Renal cortex interstitium (tissue), 11 donors: ENCODE measurements at regions not wholly inside any gene's neighbourhood (a gene's known extent, or its start where the extent isn't known, plus 50 kb on each side); places are given as distances from the start of the nearest gene placed in this dataset.
"Not testable (repeated sequence)": the region's sequence is repeated elsewhere in the genome, so short reads cannot be mapped to it uniquely, and the experiment has no call there.

Source experiments
- DNase-seq, 11 donors: peaks; one replicate each; pipeline ENCODE4 v3.0.0-alpha.2; 2013; ENCODE audit warnings: low read depth in 9 of 11, low spot score in 4 of 11; ENCODE audit errors: extremely low read depth in 1 of 11

DNA sequence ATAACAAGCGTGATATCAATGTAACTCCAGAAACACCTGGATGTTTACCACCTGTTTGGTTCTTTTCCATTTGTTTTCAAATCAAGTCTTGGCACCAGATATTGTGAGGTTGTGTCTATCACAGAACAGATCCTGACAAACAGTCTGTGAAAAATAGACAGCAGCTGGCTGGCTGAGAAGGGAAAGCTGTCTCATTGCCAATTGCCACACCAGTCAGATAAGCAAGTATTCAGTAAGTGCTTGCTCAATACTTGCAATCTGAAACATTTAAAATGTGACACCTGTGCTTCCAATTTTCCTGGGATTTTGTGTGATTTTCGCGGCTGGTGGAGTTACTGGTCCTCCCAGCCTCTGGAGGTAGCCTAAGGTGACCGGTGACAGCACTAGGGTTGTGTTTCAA, 147.9 kb upstream of the MYO3A start:
- no peak for DNase-seq

DNA sequence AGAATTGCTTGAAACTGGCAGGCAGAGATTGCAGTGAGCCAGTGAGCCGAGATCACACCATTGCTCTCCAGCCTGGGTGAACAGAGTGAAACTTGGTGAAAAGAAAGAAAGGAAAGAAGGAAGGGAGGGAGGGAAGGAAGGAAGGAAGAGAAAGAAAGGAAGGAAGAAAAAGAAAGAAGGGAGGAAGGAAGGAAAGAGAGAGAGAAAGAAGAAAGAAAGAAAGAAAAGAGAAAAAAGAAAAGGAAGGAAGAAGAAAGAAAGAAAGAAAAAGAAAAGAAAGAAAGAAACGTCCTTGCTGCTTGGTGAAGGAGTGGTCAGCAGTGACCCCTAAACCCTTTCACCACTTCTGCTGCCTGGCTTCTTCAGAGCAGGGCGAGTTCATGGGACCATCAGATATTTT, 147.1 kb upstream of the MYO3A start:
- DNase-seq = no peak

DNA sequence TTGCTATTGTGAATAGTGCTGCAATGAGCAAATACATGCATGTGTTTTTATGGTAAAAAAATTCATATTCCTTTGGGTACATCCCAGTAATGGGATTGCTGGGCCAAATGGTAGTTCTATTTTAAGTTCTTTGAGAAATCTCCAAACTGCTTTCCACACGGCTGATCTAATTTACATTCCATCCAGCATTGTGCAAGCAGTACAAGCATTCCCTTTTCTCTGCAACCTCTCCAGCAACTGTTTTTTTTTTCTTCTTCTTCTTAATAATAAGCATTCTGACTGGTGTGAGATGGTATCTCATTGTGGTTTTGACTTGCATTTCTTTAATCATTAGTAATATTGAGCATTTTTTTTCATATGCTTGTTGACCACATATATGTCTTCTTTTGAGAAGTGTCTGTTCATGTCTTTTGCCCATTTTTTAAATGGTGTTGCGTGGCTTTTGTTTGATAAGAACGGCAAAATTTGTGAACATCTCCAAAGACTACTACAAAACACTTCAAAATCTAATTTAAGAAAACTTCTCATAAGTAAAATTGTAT, 136.1 kb upstream of the MYO3A start:
- no peak for DNase-seq

DNA sequence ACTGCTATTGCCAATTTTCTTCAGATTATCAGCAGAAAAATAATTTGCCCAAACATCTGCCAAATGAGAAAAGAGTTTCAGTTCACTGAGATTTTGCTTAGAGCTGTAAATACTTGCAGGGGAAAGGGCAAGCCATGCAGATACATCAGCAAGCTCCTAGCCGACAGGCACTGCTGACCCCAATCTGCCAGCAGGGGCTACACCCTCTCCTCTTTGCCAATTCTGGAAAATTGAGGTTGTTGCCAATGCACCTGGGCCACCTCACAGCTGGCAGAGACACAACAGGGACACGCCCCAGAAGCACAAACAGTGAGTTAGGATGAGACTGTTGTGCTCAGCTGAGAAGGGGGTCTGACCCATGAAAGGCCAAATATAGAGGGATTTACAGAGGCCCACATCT, 129.5 kb upstream of the MYO3A start:
- no peak for DNase-seq

DNA sequence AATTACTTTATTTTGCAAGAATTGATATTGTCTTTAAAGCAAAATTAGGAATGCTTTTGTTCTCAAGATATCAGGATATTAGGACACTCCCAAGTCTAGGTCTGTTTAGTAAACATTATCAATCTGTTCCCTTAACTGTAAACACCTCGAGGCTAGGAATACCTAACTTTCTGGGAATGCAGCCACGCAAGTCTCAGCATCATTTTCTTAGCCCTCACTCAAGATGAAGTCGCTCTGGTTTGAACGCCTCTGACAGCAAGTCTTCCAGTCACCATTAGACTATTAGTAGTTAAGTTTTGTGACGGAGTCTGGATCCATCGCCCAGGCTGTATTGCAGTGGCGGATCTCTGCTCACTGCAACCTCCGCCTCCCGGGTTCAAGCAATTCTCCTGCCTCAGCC, 128.0 kb upstream of the MYO3A start:
- no peak for DNase-seq

DNA sequence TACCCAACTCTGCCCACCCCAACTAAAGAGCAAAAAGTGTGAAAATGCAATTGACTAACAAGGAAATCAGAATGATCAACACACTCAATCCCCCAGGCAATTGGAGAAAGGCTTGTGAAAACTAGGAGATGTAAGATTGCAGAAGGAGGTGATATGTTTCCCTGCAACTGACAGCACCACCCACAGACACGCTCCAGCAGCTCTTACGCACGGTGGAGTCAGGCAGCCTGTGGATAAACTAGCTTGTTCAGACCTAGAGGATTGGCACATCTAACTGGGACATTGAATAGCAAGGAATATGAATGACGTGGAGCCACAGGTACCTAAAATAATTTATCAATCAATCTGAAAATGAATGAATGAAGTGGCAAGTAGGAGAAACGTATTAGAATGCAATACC, 125.7 kb upstream of the MYO3A start:
- no peak for DNase-seq

DNA sequence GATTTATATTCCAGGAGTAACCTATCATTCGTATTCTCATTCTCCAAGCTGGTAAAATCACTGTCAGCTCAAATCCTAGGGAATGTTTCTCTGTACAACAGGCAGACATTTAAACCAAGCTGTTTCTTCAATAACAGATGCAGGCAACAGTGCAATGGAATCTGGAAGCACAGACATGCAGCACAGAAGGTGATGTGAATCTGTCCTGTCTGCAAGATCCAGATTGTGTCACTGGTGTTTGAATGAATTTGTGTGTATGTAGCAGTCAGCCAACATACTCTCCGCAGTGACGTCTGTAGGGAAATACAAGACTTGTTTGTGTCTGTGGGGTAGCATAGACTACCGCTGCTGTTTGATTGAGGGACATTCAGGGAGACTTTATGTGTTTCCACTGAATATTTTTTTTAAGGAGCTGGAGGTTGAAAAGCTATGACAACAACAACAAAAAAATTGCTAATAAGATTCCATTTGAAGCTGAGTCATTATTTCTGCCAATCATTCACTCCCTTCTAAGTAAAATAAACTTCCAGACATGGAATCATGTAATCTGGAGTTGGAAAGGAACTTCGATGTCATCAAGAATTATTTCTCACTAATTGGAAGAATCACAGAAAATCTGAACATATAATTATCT, 122.9 kb upstream of the MYO3A start:
- DNase-seq = no peak

DNA sequence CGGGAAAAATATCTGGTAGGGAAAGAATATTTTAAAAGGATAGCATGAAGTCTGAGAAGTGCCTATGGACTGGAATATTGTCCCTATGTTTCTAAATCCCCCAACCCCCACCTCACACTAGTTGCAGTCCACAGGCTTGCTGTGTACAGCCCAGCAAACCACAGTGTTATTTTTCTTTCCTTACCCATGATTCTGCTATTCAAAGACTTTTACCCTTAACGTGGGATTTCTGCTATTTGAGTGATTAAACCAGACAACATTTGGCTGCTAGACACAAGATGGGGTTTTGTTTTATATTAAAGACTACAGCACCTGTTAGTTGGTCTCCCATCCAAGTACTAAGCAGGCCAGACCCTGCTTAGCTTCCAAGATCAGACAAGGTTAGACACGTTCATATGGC, 120.5 kb upstream of the MYO3A start:
- no peak for DNase-seq

DNA sequence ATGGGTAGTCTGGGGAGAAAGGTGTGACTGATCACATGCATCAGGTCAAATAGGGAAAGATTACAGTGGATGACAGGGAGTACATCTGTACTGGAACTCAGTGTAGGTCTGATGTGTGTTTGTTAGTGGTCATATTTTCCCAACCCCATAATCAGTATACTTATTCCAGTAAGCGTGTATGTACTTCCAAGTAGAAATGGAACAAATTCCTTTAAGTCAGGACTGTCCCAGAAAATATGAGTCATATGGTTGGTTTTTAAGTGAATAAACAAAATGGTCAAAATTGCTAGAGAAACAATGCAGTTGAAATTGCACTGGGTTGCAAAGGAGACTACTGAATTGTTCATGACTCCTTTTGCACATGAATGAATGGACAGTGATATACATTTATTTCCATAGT, 118.8 kb upstream of the MYO3A start:
- no peak for DNase-seq

DNA sequence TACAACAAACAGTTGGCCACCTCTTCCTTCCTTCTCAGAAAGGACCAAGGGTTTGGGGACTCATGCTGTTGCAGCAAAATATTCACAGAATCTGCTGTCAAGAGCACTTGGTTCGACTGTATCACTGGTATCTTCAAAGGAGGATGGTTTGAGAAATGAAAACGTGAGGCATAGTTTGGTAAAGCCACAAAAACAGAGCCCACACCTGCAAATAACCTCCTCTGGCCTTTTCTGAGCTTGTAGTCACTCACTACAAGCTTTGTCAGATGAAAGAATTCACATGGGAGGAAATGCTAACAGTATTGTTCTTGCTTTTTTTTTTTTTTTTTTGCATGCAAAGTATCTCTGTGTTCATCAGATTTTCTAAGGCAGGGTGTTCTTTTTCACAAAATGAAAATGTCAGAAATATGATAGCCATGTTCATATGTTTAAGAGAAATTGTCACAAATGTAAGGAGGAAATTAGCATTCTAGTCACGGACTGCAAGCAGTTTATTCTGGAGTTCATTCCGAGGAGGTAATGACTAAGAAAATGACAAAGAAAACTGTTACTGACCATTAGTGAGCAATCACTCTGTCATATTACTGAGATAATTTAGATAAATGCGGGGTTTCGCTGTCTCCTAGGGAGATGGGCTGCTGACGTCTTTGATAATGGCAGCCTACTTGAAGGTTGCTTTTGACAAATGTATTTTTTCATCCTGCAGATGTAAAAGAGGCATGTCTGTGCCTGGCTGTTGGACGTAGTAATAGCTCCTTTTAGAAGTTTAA, 117.8 kb upstream of the MYO3A start:
- peak in 4 of 11 donors; percentile 3 to 29 (median 12) for DNase-seq

DNA sequence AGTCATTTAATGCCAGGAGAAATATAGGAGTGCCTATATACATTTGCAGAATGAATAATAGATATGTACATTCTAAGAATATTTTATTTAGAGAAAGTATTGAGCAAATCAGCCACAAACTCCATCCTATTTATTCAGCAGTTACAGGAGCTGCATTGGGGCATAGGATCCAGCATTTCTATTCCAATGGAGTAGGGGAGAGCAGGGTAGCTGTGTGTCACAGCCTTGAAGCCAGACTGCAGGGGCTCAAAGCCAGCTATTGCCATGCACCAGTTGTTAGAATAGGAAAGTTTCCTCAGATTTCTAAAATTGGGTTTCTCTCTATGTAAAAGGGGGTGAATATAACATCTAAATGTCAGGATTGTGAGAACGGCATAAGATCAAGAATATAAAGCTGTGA, 116.8 kb upstream of the MYO3A start:
- DNase-seq = no peak

DNA sequence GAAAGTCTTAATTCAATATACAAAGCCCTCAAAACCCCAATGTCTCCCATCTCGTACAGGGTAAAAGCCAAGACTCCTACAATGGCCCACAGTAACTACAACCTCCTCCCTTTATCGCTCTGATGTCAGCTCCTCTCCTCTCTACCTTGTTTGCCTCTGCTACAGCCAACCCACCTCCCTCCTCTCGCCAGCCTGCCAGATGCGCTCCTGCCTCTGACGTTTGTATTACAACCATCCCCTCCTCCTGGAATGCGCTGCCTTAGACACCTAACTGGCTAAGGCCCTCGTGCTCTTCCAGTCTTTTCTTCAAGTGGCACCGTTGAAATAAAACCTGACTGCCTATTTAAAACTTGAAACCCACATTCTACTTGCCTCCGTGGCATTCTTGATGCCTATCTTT, 115.3 kb upstream of the MYO3A start:
- no peak for DNase-seq

DNA sequence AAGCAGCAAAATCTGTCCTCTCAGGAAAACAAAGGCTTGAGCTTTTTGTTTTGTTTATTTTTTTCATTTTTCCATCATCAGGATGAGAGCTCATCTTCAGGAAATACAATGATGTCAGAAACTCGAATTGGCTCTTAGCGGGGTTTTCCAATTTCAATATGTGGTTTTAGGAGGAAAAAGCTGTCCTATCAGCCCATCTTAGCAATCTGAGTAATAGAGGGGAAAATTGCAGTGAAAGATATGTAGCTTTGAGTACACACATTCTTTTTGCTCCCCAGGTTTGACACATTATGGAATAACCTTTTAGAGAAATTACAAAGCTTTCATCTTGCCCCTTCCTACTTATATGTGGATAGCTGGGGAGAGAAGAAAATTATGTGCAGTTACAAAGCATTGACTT, 113.6 kb upstream of the MYO3A start:
- DNase-seq = no peak

DNA sequence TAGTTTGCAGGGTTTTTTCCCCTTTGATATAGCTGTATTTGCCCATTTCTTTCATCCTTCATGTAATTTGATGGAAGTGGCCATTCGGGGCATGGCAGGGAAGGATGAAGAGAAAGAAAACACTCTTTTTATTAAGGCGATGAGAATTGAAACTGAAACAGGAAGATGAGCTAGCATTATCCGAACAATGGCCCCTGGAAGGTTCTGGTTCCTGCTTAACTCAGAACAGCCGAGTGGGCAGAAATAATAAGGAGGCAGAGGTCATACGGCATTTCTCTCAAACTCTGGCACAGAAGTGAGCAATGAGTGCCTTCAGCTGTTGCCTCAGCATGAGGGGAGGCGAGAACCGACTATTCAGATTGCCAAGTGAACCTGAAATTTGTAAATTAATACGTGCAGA, 113.2 kb upstream of the MYO3A start:
- DNase-seq = no peak

DNA sequence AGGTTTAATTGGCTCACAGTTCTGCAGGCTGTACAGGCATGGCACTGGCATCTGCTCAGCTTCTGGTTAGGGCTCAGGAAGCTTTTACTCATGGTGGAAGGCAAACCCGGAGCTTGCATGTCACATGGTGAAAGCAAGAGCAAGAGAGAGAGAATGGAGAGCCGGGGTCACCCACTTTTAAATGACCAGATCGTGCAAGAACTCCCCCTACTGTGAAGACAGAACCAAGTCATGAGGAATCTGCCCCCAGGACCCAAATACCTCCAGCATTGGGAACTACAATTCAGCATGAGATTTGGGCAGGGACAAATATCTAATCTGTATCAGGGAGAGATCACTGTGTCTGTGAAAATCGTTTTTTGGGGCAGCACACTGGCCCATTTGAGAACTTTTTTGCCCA, 110.0 kb upstream of the MYO3A start:
- no peak for DNase-seq

DNA sequence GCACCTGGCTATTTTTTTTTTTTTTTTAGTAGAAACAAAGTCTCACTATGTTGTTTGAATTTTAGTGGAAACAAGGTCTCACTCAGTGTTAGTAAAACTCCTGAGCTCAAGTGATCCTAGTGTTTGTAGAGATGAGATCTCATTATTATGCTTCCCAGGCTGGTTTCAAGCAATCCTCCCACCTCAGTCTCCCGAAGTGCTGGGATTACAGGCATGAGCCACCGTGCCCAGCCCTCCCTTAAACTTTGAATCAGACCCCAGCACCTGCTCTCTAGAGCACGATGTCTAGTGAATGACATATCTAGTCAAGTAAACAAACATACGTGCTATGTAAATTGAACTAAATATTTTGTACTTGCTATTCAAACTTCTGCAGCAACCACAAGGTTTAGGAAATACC, 105.6 kb upstream of the MYO3A start:
- DNase-seq = no peak

DNA sequence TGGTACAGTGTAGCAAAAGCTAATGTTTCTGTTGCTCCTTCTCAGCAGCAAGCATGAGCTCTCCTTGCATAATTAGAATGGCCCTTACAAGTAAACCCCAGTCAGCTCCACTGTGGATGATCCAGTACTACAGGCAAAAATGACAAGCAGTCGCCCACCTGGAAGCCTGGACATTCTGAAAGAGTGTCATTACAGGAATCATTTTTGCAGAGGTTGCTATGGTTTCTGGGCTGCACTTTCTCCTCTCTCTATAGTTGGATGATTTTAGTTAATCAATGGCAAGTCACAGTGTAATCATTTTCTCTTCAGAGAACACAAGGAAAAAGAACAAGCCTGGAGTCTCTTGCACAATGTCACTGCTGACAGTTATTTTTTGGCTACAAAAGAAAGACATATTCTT, 102.9 kb upstream of the MYO3A start:
- DNase-seq = peak in 7 of 11 donors; percentile 10 to 67 (median 25)

DNA sequence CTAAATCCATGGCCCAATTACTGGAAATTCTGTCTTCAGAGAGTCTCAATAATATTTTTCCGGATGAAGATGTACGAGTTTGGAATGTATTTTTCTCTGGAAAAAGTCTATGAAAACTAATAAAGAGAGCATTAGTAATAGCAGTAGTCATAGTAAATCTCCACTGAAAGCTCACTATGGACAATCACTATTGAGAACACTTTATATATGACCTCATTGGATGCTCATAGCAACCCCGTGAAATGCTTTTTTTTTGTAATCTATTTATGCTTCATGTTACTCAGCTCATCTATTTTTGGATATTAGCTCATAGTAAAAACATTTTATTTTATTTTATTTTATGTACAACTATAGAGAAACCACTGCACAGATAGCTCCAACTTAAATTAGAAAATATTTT, 94.3 kb upstream of the MYO3A start:
- DNase-seq = no peak

DNA sequence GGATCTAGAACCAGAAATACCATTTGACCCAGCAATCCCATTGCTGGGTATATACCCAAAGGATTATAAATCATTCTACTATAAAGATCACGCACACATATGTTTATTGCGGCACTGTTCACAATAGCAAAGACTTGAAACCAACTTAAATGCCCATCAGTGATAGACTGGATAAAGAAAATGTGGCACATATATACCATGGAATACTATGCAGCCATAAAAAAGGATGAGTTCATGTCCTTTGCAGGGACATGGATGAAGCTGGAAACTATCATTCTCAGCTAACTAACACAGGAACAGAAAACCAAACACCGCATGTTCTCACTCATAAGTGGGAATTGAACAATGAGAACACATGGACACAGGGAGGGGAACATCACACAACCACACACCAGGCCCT, 93.2 kb upstream of the MYO3A start:
- not testable (repeated sequence) for DNase-seq

DNA sequence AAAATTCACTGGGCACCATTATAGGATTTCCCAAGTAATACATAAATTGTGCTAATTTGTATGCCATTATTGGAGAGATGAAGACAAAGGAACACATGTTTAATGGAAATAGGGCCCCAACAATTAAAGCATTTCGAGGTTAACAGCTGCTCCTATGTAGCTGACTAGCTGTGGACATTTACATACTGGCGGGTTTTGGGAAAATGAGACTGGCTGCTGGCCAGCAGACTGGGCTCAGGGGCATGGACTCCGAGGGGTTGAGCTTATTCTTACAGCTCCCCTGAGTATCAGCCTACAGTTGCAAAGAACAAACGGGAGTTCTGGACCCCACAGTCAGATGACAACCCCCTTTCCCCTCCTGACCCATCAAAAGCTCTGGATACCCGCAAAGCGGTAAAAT, 91.9 kb upstream of the MYO3A start:
- DNase-seq = no peak
